ENCODE measurements at regions not wholly inside any gene's neighbourhood (a gene's known extent, or its start where the extent isn't known, plus 50 kb on each side); places are given as distances from the start of the nearest gene placed in this dataset.

GRCh38 chr4:38461342-38461741, 202.7 kb upstream of the KLF3 start:
- Histone ChIP-seq H3K27ac (no peak overlapping the region), H3K9me3 (no peaks in the 10 kb centered on the region), H3K4me1 (no peaks in the 10 kb centered on the region), H3K36me3 (replicated peaks in 1 of 2; ENCODE audit: insufficient read depth in 1 of 2, low read depth in 2 of 2) (no peaks in the 10 kb centered on the region), H3K27me3 (no peaks in the 10 kb centered on the region), H3K4me3 (no peak overlapping the region)
- DNase-seq = no peak
- 92% methylated on average over 7 of the region's 7 CpGs for WGBS, 2 donors
- intact Hi-C loops (cut with DNase I) = no loop called here
- TF ChIP-seq POLR2A (IDR thresholded peaks at IDR 0.05) (no peak), CTCF (IDR thresholded peaks at IDR 0.05) (no peak)
- no peak for ATAC-seq

GRCh38 chr4:38462367-38463055, 201.5 kb upstream of the KLF3 start:
- intact Hi-C loops (cut with DNase I) = no loop called here
- no peak for DNase-seq
- Histone ChIP-seq H3K4me3 (no peak overlapping the region), H3K27me3 (no peaks in the 10 kb centered on the region), H3K36me3 (replicated peaks in 1 of 2; ENCODE audit: insufficient read depth in 1 of 2, low read depth in 2 of 2) (no peaks in the 10 kb centered on the region), H3K9me3 (no peaks in the 10 kb centered on the region), H3K4me1 (no peaks in the 10 kb centered on the region), H3K27ac (no peak overlapping the region)
- TF ChIP-seq POLR2A (IDR thresholded peaks at IDR 0.05) (no peak), CTCF (IDR thresholded peaks at IDR 0.05) (no peak)
- WGBS, 2 donors = 72 to 78% methylated on average over 6 of the region's 6 CpGs
- ATAC-seq = no peak

- Histone ChIP-seq H3K4me1 (no peaks in the 10 kb centered on the region), H3K9me3 (no peaks in the 10 kb centered on the region), H3K4me3 (no peak overlapping the region), H3K36me3 (replicated peaks in 1 of 2; ENCODE audit: insufficient read depth in 1 of 2, low read depth in 2 of 2) (no peaks in the 10 kb centered on the region), H3K27ac (no peak overlapping the region), H3K27me3 (no peaks in the 10 kb centered on the region)
- intact Hi-C loops (cut with DNase I) = no loop called here
- ATAC-seq (no peak), DNase-seq (no peak)
- TF ChIP-seq CTCF (IDR thresholded peaks at IDR 0.05) (no peak), POLR2A (IDR thresholded peaks at IDR 0.05) (no peak)
- 91 to 95% methylated on average over 6 of the region's 6 CpGs for WGBS, 2 donors
These were observed 200.6 kb upstream of the KLF3 start for GRCh38 chr4:38463268-38463958.

- intact Hi-C loops (cut with DNase I) = no loop called here
- DNase-seq = no peak
- H3K36me3 ChIP-seq (replicated peaks in 1 of 2; ENCODE audit: insufficient read depth in 1 of 2, low read depth in 2 of 2) = no peaks in the 10 kb centered on the region
- no peaks in the 10 kb centered on the region for H3K4me1 ChIP-seq
- 87 to 91% methylated on average over 4 of the region's 4 CpGs for WGBS, 2 donors
- TF ChIP-seq CTCF (IDR thresholded peaks at IDR 0.05) = no peak
- H3K27me3 ChIP-seq = no peaks in the 10 kb centered on the region
- no peaks in the 10 kb centered on the region for H3K9me3 ChIP-seq
- ATAC-seq = no peak
- no peak overlapping the region for H3K4me3 ChIP-seq
- no peak overlapping the region for H3K27ac ChIP-seq
These were observed 199.7 kb upstream of the KLF3 start for GRCh38 chr4:38464328-38464727.

DNA sequence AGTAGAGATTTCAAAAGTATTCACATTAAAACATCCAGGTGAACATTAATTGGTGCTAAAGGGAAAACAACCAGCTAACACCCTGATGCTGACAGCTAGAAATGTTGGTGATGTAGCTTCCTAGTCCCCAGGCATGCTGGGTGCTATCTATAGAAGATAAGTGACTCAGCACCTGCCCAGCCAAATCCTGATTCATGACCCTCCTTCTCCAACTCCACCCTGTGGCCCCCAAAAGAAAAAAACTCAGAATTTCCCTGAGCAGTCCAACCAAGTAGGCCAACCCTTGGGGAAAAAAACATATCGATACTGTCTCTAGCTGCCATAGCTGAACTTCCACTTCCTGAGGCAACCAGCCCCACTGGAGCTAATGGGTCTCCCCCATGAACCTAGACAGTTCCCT, 197.6 kb upstream of the KLF3 start:
- 92 to 100% methylated on average over 1 of the region's 1 CpG for whole genome bisulfite sequencing, 2 donors
- H3K4me3 ChIP-seq = no peak overlapping the region
- H3K27me3 ChIP-seq = no peaks in the 10 kb centered on the region
- intact Hi-C loops (cut with DNase I) = no loop called here
- ATAC-seq = no peak
- no peak for DNase-seq
- H3K36me3 ChIP-seq (replicated peaks in 1 of 2; ENCODE audit: insufficient read depth in 1 of 2, low read depth in 2 of 2) = no peaks in the 10 kb centered on the region
- TF ChIP-seq CTCF (IDR thresholded peaks at IDR 0.05) (no peak), POLR2A (IDR thresholded peaks at IDR 0.05) (no peak)
- no peak overlapping the region for H3K27ac ChIP-seq
- H3K9me3 ChIP-seq = no peaks in the 10 kb centered on the region
- H3K4me1 ChIP-seq = no peaks in the 10 kb centered on the region
